GM20000 (cell line): ENCODE measurements at regions not wholly inside any gene's neighbourhood (a gene's known extent, or its start where the extent isn't known, plus 50 kb on each side); places are given as distances from the start of the nearest gene placed in this dataset.
"Not testable (repeated sequence)": the region's sequence is repeated elsewhere in the genome, so short reads cannot be mapped to it uniquely, and the experiment has no call there.

Source experiments
- DNase-seq: peaks from one replicate; pipeline ENCODE4 v3.0.0; 2012; ENCODE audit warnings: low spot score
- CTCF ChIP-seq: IDR thresholded peaks from 2 replicates; pipeline ENCODE4 v1.5.1; 2012; ENCODE audit warnings: mild to moderate bottlenecking, control low read depth; ENCODE audit errors: extremely low read depth, missing control alignments

- no peak for DNase-seq
- TF ChIP-seq CTCF, result no peak
Observed at GRCh38 chr16:13359835-13360234, 458.4 kb downstream of the SHISA9 start.

GRCh38 chr16:13372421-13372820 lies 471.0 kb downstream of the SHISA9 start:
- TF ChIP-seq CTCF, result no peak
- no peak for DNase-seq

GRCh38 chr16:13376174-13376573 lies 474.8 kb downstream of the SHISA9 start:
- DNase-seq, result peak; percentile 44
- no peak for TF ChIP-seq CTCF

DNA sequence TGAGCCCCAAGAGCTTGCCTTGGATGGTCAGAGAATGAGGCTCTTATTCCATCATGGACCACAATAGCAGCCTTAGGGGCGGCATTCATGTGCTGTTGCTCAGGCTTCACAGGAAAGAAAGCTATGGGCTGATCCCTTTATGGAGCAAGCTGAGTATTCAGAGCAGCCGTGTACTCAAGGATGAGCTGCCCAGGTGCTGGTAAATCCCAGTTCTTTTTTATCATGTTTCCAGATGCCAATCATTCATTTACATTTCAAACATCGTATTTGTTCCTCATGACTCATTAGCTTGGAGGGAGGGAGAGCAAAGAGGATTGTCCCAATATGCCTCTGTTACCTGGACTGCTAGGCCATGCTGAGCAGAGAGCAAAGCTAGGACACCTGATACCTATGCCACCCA lies 475.7 kb downstream of the SHISA9 start:
- TF ChIP-seq CTCF, result no peak
- DNase-seq, result no peak

DNA sequence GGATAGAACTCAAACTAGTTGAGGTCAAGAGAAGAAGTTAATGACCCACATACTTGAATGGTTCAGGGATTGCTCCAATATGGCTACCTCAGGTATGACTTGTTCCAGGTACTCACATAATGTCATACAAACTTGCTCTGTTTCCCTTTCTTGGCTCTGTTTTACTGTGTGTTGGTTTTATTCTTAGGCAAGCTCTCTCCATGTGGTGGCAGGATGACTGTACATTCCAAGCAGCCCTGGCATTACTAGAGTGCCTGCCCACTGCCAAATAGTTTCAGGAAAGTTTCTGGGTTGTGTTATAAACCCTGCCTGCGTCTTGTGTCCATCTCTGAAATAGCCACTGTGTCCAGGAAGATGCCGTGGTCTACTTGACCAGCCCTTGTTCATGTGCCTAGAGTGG lies 476.8 kb downstream of the SHISA9 start:
- DNase-seq, result no peak
- TF ChIP-seq CTCF, result no peak

DNA sequence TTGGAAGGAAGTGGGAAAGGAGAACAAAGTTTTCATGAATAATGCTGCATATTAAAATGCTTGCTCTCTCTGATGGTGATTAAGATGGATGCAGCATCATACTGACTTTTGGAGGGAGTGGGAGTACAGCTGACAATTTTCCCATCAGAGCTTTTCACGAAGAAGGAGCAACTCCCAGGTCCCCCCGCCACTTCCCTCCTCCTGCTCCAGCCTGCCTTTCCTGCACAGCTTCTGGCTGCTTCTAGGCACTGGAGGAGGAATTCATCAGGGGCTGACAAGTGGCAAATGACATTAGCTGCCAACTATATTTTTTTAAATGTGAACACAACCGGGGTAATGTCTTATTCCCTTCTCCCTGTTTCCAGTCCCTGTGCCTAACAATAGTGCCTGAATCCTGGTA lies 477.9 kb downstream of the SHISA9 start:
- no peak for DNase-seq
- no peak for TF ChIP-seq CTCF

- DNase-seq, result not testable (repeated sequence)
Observed at GRCh38 chr16:13385156-13386040, 484.0 kb downstream of the SHISA9 start.
